HG02763 (cell line): ENCODE measurements at regions not wholly inside any gene's neighbourhood (a gene's known extent, or its start where the extent isn't known, plus 50 kb on each side); places are given as distances from the start of the nearest gene placed in this dataset.
A peak's percentile ranks its signal among the peaks of the same experiment; 100 is the strongest.
"Not testable (repeated sequence)": the region's sequence is repeated elsewhere in the genome, so short reads cannot be mapped to it uniquely, and the experiment has no call there.

ENCODE experiments used
- ATAC-seq: cut with Tn5 transposase; IDR thresholded peaks from one replicate; pipeline ENCODE4 v1.9.1; 2021; ENCODE audit warnings: mild to moderate bottlenecking, moderate library complexity; ENCODE audit not compliant: unreplicated experiment

DNA sequence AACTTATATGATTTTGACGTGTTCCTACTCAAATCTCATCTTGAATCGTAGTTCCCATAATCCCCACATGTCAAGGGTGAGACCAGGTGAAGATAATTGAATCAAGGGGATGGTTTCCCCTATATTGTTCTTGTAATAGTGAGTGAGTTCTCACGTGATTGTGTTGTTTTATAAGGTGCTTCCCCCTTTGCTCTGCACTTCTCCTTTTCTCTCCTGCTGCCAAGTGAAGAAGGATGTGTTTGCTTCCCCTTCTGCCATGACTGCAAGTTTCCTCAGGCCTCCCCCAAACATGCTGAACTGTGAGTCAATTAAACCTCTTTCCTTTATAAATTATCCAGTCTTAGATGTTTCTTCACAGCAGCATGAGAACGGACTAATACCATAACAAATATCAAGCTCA, 83.2 kb downstream of the MANEA start:
- no peak for ATAC-seq

GRCh38 chr6:95670011-95670463, 92.7 kb downstream of the MANEA start:
- ATAC-seq: no peak

DNA sequence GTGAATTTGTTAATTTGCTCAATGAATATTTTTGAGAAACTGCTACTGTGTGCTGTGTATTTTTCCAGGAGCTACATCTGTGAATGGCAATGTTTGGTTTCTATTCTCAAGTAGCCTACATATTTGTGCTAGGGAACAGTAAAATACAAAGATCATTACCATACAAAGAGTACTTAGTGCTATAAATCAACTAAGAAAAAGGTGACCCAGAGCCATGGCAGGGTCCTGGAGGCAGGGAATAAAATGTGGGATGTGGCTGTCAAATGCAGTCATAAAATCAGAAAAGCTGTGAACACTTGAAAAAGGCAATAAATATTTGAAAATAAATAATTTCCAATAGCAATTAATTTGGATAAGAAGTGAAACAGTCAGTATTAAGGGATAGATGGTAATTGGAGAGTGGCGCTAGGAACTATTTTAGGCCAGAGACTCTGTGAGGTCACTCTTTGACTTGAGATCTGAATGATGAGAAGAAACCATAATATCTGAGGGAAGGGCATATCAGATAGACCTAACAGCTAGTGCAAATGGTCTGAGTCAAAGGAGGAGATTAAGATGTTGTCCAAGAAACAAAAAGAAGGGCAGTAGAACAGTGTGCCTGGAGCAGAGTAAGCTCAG, 98.8 kb downstream of the MANEA start:
- ATAC-seq: no peak

GRCh38 chr6:95679981-95680380, 102.6 kb downstream of the MANEA start:
- no peak for ATAC-seq

DNA sequence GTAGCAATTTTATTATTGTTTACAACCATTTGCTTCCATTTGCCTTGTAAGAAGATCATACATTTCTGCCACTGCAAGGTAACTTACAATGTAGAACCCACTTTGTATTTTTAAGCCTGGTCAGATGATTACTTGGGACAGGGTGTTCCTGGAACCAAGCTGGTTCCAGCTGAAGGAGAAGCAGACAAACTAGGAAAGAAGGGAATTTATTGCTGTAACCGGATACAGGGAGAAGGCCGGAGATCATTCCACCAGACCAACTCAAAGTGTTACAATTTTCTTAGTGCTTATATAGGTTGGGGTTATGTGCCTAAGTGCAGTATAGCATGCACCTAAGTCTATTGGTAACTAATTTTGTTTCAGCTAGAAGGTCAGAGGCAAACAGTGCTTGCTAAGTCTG, 104.4 kb downstream of the MANEA start:
- ATAC-seq: no peak

DNA sequence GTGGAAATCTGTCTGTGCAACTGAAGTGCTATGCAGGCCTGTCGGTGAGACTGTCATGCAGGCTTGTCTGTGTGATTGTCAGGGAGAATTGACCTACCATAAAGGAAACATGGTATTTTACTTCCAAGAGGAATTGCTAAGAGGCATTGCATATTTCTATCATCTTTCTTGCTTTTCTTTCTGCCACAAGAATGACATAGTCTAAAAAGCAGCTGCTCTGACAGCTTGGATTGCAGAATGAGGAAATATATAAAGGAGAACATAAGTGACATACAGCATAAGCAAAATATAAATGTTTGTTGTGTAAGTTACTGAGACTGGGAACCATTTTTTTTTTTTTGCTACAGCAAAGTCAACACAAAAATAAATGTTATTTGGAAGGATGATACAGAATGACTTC, 105.1 kb downstream of the MANEA start:
- no peak for ATAC-seq

GRCh38 chr6:95685822-95686221, 108.5 kb downstream of the MANEA start:
- no peak for ATAC-seq

DNA sequence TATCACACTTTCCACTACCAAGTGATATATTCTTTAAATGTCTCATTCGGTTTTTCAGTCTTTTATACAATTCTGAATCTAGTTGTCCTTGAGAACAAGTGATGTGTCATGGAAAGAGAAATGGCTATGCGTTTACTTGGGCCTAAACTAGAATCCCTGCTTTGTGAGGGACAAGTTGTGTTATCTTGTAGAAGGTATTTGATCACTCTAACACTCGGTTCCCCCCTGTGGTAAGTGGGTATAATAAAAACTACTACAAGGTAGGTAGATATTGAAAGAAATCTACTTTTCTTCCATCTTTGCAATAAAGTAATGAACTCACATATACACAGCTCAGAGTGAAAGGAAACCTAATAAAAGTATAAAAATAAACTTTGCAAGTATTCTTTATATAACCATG, 108.9 kb downstream of the MANEA start:
- ATAC-seq: no peak

DNA sequence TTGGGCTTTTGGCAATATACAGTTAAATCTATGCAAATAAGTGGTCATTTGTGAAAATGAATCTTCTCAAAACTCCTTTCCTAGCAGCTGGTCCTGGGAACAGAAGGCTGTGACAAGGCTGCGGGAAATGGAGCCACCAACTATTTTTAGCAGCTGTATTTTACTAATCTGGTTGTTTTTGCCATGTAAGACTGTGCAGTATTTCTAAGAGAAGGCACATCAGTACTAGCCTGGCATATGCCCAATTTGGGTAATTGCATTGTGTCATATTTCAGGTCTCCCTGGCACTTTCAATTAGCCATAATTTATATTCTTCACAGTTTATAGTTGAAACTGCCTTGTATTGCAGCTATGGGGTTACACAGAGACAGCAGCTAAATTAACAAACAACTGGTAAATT, 109.6 kb downstream of the MANEA start:
- ATAC-seq: no peak

DNA sequence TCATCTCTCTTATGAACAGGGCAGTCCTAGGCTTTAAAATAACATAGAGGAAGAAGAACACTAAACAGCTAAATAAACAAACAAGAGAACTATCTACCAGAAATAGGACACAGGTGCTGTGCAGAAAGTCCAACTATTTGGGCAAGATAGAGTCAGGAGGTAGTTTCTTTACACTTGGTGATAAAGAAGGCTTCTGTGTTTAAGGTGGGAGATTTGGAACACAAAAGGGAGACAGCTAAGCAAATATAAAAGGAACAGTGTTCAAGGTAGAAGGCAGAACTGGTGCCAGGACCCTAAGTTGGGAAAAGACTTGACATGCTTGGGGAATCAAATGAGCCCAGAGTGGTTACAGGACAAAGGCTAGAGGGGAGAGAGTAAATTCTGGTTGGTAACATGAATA, 110.5 kb downstream of the MANEA start:
- ATAC-seq: no peak

DNA sequence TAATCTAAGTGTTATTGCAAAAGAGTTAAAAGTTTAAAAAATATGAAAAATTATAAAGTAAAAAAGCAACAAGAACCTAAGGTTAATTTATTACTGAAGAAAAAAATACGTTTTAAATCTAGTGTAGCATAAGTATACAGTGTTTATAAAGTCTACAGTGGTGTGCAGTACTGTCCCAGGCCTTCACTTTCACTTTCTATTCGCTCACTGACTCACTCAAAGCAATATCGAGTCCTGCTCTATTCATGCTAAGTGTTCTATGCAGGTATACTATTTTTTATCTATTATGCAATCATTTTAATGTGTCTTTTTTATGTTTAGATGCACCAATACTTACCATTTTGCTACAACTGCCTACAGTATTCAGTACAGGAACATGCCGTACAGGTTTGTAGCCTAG, 113.0 kb downstream of the MANEA start:
- ATAC-seq: peak; percentile 55

DNA sequence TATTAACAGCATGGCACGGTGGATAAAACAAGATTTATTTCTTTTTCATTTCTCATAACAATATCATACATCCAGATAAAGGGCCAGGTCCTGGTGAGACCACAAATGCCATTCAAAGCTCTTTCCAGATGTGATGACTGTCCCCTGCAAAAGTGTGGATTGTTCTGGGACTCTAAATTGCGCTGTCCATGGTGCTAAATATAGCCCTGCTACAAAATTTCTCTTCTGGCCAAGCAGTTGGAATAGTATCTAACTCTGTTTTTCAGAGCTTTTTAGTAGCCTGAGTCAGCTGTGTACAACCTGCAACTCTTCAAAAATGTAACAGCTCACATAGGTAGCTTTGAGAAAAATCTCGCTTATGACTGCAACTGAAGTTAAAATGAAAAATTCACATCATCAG, 115.8 kb downstream of the MANEA start:
- ATAC-seq: no peak

DNA sequence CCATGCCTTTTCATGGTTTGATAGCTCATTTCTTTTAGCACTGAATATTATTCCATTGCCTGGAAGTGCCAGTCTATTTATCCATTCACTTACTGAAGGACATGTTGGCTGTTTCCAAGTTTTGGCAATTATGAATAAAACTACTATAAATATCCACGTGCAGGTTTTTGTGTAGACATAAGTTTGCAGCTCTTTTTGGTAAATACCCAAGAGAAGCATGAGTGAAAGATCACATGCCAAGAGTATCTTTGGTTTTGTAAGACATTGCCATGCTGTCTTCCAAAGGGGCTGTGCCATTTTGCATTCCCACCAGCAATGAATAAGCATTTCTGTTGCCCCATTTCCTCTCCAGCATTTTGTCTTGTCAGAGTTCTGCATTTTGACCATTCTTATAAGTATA, 120.9 kb downstream of the MANEA start:
- no peak for ATAC-seq

DNA sequence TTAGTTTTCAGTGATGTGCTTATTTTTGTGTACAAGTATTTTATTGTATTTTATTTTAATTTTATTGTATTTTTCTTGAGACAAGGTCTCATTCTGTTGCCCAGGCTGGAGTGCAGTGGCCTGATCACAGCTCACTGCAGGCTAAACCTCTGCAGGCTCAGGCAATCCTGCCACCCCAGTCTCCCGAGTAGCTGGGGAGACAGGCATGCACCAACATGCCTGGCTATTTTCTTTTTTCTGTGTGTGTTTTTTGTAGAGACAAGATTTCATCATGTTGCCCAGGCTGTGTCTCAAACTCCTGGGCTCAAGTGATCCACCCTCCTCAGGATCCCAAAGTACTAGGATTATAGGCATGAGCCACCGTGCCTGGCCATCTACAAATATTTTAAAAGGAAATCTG, 146.3 kb downstream of the MANEA start:
- no peak for ATAC-seq

- no peak for ATAC-seq
Observed at GRCh38 chr6:95725344-95725743, 148.0 kb downstream of the MANEA start.

- no peak for ATAC-seq
Observed at GRCh38 chr6:95740157-95740556, 162.8 kb downstream of the MANEA start.

DNA sequence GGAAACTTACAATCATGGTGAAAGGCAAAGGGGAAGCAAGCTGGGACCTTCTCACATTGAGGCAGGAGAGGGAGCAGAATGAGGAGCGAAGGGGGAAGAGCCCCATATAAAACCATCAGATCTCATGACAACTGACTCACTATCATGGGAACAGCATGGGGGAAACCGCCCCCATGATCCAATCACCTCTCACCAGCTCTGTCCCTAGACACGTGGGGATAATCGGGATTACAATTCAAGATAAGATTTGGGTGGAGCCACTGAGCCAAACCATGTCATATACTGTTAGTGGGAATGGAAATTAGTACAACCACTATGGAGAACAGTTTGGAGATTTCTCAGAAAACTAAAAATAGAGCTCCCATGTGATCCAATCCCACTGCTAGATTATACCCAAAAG, 163.7 kb downstream of the MANEA start:
- ATAC-seq: no peak

DNA sequence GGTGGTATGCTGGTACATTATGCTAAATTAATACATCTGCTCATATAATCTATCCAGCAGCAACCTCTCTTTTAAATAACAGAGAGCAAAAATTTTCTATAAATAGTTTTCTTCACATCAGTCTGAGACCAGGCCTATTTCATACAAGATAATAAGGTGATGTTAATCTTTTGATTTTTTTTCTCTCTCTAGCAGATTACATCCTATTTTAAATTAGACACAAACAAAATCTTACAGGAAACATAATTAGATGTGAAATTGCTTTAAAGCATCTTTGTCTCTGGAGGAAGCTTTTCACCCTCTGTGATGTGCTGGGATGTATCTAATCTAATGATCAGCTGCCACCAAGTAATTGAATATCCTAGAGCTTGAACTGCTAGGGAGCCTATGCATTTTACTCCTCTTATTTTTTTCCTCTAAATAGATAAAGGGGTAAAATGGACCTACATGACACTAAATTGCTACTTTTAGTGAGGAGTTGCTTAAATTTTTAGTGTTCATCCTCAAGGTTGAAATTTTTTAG, 165.5 kb downstream of the MANEA start:
- ATAC-seq: no peak

DNA sequence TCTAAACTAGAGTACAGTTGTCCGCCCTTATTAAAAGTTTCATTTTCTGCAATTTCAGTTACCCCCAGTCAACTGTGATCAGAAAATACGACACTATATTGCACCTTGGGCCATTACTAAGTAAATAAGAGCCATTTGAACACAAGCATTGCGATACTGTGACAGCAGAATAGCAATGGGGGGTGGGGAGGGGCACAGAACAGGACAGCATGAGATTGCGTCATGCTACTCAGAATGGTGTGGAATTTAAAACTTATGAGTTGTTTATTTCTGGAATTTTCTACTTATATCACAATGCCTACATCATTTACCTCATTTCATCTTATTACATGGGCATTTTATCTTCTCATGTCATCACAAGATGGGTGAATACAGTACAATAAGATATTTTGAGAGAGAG, 166.3 kb downstream of the MANEA start:
- no peak for ATAC-seq

- ATAC-seq: not testable (repeated sequence)
Observed at GRCh38 chr6:95758236-95759069, 181.1 kb downstream of the MANEA start.

DNA sequence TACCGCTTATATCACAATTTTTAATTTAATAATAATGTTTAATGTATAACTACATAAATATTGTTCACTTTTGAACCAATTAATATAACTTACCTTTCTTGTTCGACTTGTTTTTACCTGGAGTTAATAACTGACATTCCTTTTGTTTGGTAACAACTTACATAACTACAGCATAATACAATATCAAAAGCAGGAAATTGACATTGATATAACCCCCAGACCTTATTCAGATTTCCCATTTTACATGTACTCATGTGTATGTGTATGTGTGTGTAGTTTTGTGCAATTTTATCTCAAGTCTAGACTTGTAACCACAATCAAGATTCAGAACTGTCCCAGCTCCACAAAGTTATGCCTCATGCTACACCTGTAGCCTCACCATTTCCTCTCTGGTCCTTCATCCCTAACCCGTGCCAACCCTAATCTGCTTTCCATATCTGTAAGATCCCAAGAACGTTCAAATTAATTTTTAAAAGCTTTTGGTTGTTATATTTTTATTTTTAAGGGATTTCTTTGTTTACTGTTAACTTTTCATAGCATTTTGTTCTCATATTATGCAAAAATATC, 190.6 kb downstream of the MANEA start:
- ATAC-seq: no peak

- no peak for ATAC-seq
Observed at GRCh38 chr6:95768539-95768938, 191.2 kb downstream of the MANEA start.
